ENCODE measurements at regions not wholly inside any gene's neighbourhood (a gene's known extent, or its start where the extent isn't known, plus 50 kb on each side); places are given as distances from the start of the nearest gene placed in this dataset.

- 92% methylated on average over 25 of the region's 31 CpGs for WGBS (ENCODE audit: insufficient coverage)
- Histone ChIP-seq H3K4me1 (ENCODE audit: control extremely low read depth in 1 of 4, control insufficient read depth in 4 of 4, insufficient read depth in 4 of 4, low read length in 3 of 4) (no peaks in the 10 kb centered on the region), H3K36me3 (ENCODE audit: control insufficient read depth in 4 of 4, insufficient read depth in 4 of 4, low read length in 3 of 4) (no peaks in the 10 kb centered on the region), H3K4me3 (ENCODE audit: control insufficient read depth in 1 of 7, extremely low read depth in 1 of 7, insufficient read depth in 4 of 7, low read depth in 2 of 7, low read length in 6 of 7) (no peak overlapping the region), H3K27ac (ENCODE audit: insufficient read depth in 1 of 2, low read depth in 1 of 2, low read length in 2 of 2, poor library complexity in 1 of 2, severe bottlenecking in 2 of 2) (no peak overlapping the region), H3K27me3 (replicated peaks in 2 of 5; ENCODE audit: control insufficient read depth in 4 of 5, insufficient read depth in 5 of 5, low read length in 4 of 5) (peaks cover 0 to 12% (median 0%) of the 10 kb centered on the region in 5 experiments), H3K9me3 (ENCODE audit: control extremely low read depth in 1 of 5, control insufficient read depth in 4 of 5, insufficient read depth in 2 of 5, low read depth in 1 of 5, low read length in 4 of 5) (no peaks in the 10 kb centered on the region)
- CTCF ChIA-PET = no interaction called here
- DNase-seq = no peak
- POLR2A ChIA-PET = no interaction called here
These were observed 1366.8 kb upstream of the TMEM132C start for GRCh38 chr12:126899926-126900792.

GRCh38 chr12:126903027-126903876, 1363.7 kb upstream of the TMEM132C start:
- Histone ChIP-seq H3K4me3 (ENCODE audit: control insufficient read depth in 1 of 7, extremely low read depth in 1 of 7, insufficient read depth in 4 of 7, low read depth in 2 of 7, low read length in 6 of 7) (no peak overlapping the region), H3K27ac (ENCODE audit: insufficient read depth in 1 of 2, low read depth in 1 of 2, low read length in 2 of 2, poor library complexity in 1 of 2, severe bottlenecking in 2 of 2) (no peak overlapping the region), H3K9me3 (ENCODE audit: control extremely low read depth in 1 of 5, control insufficient read depth in 4 of 5, insufficient read depth in 2 of 5, low read depth in 1 of 5, low read length in 4 of 5) (peaks cover 0 to 2% (median 0%) of the 10 kb centered on the region in 5 experiments), H3K36me3 (ENCODE audit: control insufficient read depth in 4 of 4, insufficient read depth in 4 of 4, low read length in 3 of 4) (no peaks in the 10 kb centered on the region), H3K4me1 (ENCODE audit: control extremely low read depth in 1 of 4, control insufficient read depth in 4 of 4, insufficient read depth in 4 of 4, low read length in 3 of 4) (no peaks in the 10 kb centered on the region), H3K27me3 (replicated peaks in 2 of 5; ENCODE audit: control insufficient read depth in 4 of 5, insufficient read depth in 5 of 5, low read length in 4 of 5) (peaks cover 0 to 12% (median 0%) of the 10 kb centered on the region in 5 experiments)
- ChIA-PET CTCF (no interaction called here), POLR2A (no interaction called here)
- no peak for DNase-seq
- 84% methylated on average over 9 of the region's 9 CpGs for WGBS (ENCODE audit: insufficient coverage)

GRCh38 chr12:126905752-126906151, 1361.2 kb upstream of the TMEM132C start:
- no peak overlapping the region for H3K4me3 ChIP-seq (ENCODE audit: control insufficient read depth in 1 of 7, extremely low read depth in 1 of 7, insufficient read depth in 4 of 7, low read depth in 2 of 7, low read length in 6 of 7)
- H3K27ac ChIP-seq (ENCODE audit: insufficient read depth in 1 of 2, low read depth in 1 of 2, low read length in 2 of 2, poor library complexity in 1 of 2, severe bottlenecking in 2 of 2) = no peak overlapping the region
- no CpG with 5 or more reads among the region's 2 CpGs for WGBS (ENCODE audit: insufficient coverage)
- H3K27me3 ChIP-seq (replicated peaks in 2 of 5; ENCODE audit: control insufficient read depth in 4 of 5, insufficient read depth in 5 of 5, low read length in 4 of 5) = peaks cover 0 to 8% (median 0%) of the 10 kb centered on the region in 5 experiments
- POLR2A ChIA-PET = no interaction called here
- no peaks in the 10 kb centered on the region for H3K4me1 ChIP-seq (ENCODE audit: control extremely low read depth in 1 of 4, control insufficient read depth in 4 of 4, insufficient read depth in 4 of 4, low read length in 3 of 4)
- CTCF ChIA-PET = no interaction called here
- peaks cover 0 to 2% (median 0%) of the 10 kb centered on the region in 5 experiments for H3K9me3 ChIP-seq (ENCODE audit: control extremely low read depth in 1 of 5, control insufficient read depth in 4 of 5, insufficient read depth in 2 of 5, low read depth in 1 of 5, low read length in 4 of 5)
- no peaks in the 10 kb centered on the region for H3K36me3 ChIP-seq (ENCODE audit: control insufficient read depth in 4 of 4, insufficient read depth in 4 of 4, low read length in 3 of 4)
- DNase-seq = no peak

GRCh38 chr12:126907900-126908764, 1358.8 kb upstream of the TMEM132C start:
- no peaks in the 10 kb centered on the region for H3K4me1 ChIP-seq (ENCODE audit: control extremely low read depth in 1 of 4, control insufficient read depth in 4 of 4, insufficient read depth in 4 of 4, low read length in 3 of 4)
- no peaks in the 10 kb centered on the region for H3K36me3 ChIP-seq (ENCODE audit: control insufficient read depth in 4 of 4, insufficient read depth in 4 of 4, low read length in 3 of 4)
- CTCF ChIA-PET = no interaction called here
- peak overlapping the region in 1 of 2 experiments; percentile 52 for H3K27ac ChIP-seq (ENCODE audit: insufficient read depth in 1 of 2, low read depth in 1 of 2, low read length in 2 of 2, poor library complexity in 1 of 2, severe bottlenecking in 2 of 2)
- DNase-seq = no peak
- POLR2A ChIA-PET = no interaction called here
- WGBS (ENCODE audit: insufficient coverage) = 74% methylated on average over 5 of the region's 6 CpGs
- no peak overlapping the region for H3K4me3 ChIP-seq (ENCODE audit: control insufficient read depth in 1 of 7, extremely low read depth in 1 of 7, insufficient read depth in 4 of 7, low read depth in 2 of 7, low read length in 6 of 7)
- H3K27me3 ChIP-seq (replicated peaks in 2 of 5; ENCODE audit: control insufficient read depth in 4 of 5, insufficient read depth in 5 of 5, low read length in 4 of 5) = peaks cover 0 to 2% (median 0%) of the 10 kb centered on the region in 5 experiments
- peaks cover 0 to 2% (median 0%) of the 10 kb centered on the region in 5 experiments for H3K9me3 ChIP-seq (ENCODE audit: control extremely low read depth in 1 of 5, control insufficient read depth in 4 of 5, insufficient read depth in 2 of 5, low read depth in 1 of 5, low read length in 4 of 5)

GRCh38 chr12:126908765-126909142, 1358.2 kb upstream of the TMEM132C start:
- H3K4me3 ChIP-seq (ENCODE audit: control insufficient read depth in 1 of 7, extremely low read depth in 1 of 7, insufficient read depth in 4 of 7, low read depth in 2 of 7, low read length in 6 of 7) = no peak overlapping the region
- no peak for DNase-seq
- no peaks in the 10 kb centered on the region for H3K4me1 ChIP-seq (ENCODE audit: control extremely low read depth in 1 of 4, control insufficient read depth in 4 of 4, insufficient read depth in 4 of 4, low read length in 3 of 4)
- peak overlapping the region in 1 of 2 experiments; percentile 52 for H3K27ac ChIP-seq (ENCODE audit: insufficient read depth in 1 of 2, low read depth in 1 of 2, low read length in 2 of 2, poor library complexity in 1 of 2, severe bottlenecking in 2 of 2)
- no peaks in the 10 kb centered on the region for H3K36me3 ChIP-seq (ENCODE audit: control insufficient read depth in 4 of 4, insufficient read depth in 4 of 4, low read length in 3 of 4)
- H3K27me3 ChIP-seq (replicated peaks in 2 of 5; ENCODE audit: control insufficient read depth in 4 of 5, insufficient read depth in 5 of 5, low read length in 4 of 5) = peaks cover 0 to 1% (median 0%) of the 10 kb centered on the region in 5 experiments
- 100% methylated on average over 2 of the region's 3 CpGs for WGBS (ENCODE audit: insufficient coverage)
- CTCF ChIA-PET = no interaction called here
- peaks cover 0 to 2% (median 0%) of the 10 kb centered on the region in 5 experiments for H3K9me3 ChIP-seq (ENCODE audit: control extremely low read depth in 1 of 5, control insufficient read depth in 4 of 5, insufficient read depth in 2 of 5, low read depth in 1 of 5, low read length in 4 of 5)
- POLR2A ChIA-PET = no interaction called here

GRCh38 chr12:126910570-126910969, 1356.4 kb upstream of the TMEM132C start:
- Histone ChIP-seq H3K27me3 (replicated peaks in 2 of 5; ENCODE audit: control insufficient read depth in 4 of 5, insufficient read depth in 5 of 5, low read length in 4 of 5) (no peaks in the 10 kb centered on the region), H3K4me3 (ENCODE audit: control insufficient read depth in 1 of 7, extremely low read depth in 1 of 7, insufficient read depth in 4 of 7, low read depth in 2 of 7, low read length in 6 of 7) (no peak overlapping the region), H3K27ac (ENCODE audit: insufficient read depth in 1 of 2, low read depth in 1 of 2, low read length in 2 of 2, poor library complexity in 1 of 2, severe bottlenecking in 2 of 2) (no peak overlapping the region), H3K9me3 (ENCODE audit: control extremely low read depth in 1 of 5, control insufficient read depth in 4 of 5, insufficient read depth in 2 of 5, low read depth in 1 of 5, low read length in 4 of 5) (peaks cover 0 to 2% (median 0%) of the 10 kb centered on the region in 5 experiments), H3K4me1 (ENCODE audit: control extremely low read depth in 1 of 4, control insufficient read depth in 4 of 4, insufficient read depth in 4 of 4, low read length in 3 of 4) (peaks cover 0 to 5% (median 0%) of the 10 kb centered on the region in 4 experiments), H3K36me3 (ENCODE audit: control insufficient read depth in 4 of 4, insufficient read depth in 4 of 4, low read length in 3 of 4) (no peaks in the 10 kb centered on the region)
- POLR2A ChIA-PET = no interaction called here
- DNase-seq = no peak
- CTCF ChIA-PET = interaction anchor here (1.1 kb wide), 1 partner anchor 12 kb away, joined by 3 read pairs; no protein-coding TSS in a partner anchor
- 88% methylated on average over 6 of the region's 7 CpGs for whole genome bisulfite sequencing (ENCODE audit: insufficient coverage)

Data from common myeloid progenitor, CD34-positive (primary cell).